ENCODE measurements at regions not wholly inside any gene's neighbourhood (a gene's known extent, or its start where the extent isn't known, plus 50 kb on each side); places are given as distances from the start of the nearest gene placed in this dataset.

DNA sequence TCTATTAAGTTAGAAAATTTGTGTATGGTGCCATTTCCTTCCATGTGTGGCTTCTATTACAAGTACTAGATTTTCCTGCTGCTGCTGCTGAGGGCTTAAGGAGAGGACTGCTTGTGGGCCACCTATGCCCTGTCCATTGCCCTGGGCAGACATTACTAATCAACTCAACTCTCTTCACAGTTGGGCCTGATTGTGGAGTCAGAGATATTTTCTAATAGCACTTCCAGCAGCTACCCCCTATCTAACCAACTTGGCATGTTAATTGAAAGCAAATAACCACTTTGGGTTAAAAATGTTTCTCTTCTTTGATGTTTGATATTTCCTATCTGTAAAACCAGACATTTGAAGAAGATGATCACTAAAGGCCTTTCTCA is 242.0 kb downstream of the EDEM1 start:
- DNase-seq, result no peak

DNA sequence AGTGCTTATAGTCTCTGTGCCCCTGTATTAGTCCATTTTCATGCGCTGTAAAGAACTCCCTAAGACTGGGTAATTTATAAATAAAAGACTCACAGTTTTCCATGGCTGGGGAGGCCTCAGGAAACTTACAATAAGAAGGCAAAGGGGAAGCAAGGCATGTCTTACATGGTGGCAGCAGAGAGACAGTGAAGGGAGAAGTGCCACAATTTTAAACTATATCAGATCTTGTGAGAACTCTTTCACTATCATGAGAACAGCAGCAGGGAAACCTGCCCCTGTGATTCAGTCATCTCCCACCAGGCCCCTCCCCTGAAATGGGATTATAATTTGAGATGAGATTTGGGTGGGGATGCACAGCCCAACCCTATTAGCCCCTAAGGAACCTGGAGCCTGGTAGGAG is 243.2 kb downstream of the EDEM1 start:
- no peak for DNase-seq

DNA sequence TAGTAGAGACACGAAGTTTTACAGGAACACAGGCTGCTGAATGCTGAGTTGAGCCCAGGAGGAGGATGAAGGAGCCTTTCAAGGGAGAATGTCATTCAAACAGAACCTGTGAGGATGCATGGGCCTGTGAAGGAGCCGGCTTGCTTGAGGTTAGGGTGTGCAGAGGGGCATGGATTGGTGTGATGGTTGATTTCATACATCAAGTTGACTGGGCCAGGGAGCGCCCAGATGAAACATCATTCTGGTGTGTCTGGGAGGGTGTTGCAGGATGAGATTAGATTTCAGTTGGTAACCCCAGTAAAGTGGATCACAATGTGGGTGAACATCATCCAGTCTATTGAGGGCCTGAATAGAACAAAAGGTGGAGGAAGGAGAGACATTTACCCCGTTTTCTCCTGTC is 243.6 kb downstream of the EDEM1 start:
- no peak for DNase-seq

DNA sequence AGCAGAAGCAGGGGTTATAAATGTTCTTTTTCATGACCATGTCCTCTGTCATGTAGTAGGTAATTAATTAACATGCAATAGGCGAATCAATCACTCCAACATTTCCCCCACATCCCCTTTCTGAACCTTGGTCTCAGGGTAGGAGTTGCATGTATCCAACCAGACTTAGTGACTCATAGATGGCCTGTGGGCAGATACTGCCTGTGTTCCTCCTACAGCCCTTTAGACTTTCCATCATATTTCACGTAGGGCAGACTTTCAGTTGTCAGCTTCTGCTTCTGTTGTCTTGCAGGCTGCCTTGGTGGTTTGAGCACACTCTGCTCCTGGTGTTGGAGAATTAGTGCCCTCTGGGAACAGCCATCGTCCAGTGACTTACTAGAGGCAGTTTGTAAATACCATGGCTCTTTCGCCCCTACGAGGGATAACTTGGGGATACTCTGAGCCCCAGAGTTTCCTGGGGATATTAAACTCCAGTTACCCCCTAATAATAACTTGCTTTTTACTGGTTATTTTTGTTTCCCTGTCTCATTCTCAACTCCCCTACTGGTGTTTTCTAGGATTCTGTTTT is 244.4 kb downstream of the EDEM1 start:
- DNase-seq, result no peak

DNA sequence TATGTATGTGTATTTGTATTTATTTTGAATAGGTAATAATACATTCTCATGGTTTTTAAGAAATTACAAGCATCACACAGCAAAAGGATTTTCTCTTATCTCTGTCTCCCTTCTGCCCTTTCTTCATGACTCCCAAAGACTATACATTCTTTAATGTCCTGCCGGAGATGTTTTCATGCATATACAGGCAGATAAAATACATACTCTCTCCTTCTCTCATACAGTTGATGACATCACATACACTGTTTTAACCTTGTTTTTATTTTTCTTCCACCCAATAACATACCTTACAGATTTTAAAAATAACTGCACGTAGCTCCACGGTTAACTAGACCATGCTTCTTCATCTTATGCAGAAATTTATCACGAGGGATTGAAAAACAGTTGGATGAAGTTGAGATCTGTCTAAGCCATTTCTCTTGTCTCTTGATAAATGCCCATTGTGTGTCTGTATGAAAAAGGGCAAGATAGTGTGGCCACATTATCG is 249.8 kb downstream of the EDEM1 start:
- no peak for DNase-seq

DNA sequence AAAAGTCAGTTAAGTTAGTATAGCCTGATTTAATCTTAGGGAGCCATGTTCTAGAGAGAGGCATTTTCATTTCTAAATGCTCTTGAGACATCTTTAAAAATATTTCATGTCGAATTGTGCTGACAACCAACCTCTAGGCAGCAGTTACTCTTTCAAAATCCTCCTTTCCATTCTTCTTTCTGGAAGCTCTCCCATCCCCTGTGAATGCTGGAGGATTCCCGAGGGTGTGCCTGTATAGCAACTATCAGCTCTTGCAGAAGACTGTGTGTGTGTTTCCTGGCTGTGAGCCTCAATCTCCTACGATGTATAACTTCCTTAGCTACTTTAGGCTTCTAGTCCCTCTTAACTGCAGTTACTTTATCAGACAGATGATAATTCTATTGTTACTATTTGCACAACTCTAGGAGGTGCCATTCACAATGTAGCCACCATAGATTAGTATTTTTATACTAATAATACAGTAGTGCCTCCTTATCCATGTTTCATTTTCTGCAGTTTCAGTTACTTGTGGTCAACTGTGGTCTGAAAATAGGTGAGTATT is 250.3 kb downstream of the EDEM1 start:
- no peak for DNase-seq

DNA sequence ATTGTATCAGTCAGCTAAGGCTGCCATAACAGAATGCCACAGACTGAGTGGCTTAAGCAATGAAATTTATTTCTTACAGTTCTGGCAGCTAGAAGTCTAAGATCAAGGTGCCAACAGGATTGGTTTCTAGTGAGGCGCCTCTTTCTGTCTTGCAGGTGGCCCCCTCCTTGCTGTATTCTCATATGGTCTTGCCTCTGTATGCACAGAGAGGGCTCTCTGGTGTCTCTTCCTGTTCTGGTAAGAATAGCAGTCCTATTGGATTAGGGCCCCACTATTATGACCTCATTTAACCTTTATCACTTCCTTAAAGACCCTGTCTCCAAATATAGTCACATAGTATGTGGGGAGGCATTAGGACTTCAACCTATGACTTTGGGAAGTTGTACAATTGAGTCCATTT is 253.9 kb downstream of the EDEM1 start:
- no peak for DNase-seq

DNA sequence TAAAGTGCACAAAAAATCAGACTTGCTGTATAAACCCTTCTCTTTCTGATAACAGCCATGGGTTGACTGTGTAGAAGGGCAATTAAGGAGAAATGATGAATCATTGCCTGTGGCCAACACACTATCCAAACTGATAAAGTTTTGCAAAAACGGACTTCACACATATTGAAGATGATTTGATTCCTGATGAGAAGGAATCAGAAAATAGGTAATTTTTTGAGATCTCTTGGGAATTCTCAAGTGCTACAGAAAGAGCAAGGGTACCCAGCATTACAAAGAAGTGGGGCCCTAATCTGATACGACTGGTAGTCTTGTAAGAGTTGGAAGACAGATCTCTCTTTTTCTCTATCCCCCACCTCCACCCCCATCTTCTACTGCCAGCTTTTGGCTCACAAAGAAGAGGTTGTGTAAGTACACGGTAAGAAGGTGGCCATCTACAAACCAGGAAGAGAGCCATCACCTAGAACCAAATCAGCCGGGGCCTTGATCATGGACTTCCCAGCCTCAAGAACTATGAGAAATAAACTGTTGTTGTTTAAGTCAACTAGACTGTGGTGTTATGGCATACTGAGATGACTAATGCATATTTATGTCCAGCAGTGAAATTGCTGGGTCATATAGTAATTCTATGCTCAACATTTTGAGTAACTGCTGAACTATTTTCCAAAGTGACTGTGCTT is 254.7 kb downstream of the EDEM1 start:
- no peak for DNase-seq

DNA sequence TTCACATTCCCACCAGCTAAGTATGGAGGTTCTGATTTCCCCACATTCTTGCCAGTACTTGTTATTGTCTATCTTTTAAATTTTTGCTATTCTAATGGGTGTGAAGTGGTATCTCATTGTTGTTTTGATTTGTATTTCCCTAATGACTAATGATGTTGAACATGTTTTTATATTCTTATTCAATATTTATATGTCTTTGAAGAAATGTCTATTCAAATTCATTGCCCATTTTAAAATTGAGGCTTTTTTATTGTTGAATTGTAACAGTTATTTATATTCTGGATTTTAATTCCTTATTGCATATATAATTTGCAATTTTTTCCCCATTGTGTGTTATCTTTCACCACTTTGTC is 255.3 kb downstream of the EDEM1 start:
- no peak for DNase-seq

DNA sequence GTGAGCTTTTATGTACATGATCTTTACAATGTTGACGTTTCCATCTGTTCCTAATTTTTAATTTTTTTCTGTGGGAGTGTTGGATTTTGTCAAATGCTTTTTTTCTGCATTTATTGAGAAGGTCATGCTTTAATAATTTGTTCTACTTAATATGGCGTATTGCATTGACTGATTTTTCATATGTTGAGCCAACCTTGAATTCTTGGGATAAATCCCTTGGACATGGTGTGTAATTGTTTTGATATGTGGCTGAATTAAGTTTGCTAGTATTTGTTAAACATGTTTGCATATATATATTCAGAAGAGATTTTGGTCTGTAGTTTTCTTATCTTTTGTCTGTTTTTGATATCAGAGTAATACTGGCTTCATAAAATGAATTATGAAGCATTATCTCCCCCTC is 256.7 kb downstream of the EDEM1 start:
- no peak for DNase-seq

DNA sequence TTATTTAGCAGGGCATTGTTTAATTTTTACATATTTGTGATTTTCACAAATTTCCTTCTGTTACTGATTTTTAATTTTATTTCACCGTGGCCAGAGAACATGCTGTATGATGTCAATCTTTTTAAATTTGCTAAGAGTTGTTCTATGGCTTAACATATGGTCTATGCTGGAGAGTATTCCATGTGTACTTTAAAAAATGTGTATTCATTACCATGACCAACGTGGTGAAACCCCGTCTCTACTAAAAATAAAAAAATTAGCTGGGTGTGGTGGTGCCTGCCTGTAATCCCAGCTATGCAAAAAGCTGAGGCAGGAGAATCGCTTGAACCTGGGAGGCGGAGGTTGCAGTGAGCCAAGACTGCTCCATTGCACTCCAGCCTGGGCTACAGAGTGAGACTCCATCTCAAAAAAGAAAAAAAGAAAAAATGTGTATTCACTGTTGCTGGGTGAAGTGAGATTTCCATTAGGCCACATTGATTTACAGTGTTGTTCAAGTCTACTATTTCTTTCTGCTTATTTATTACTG is 258.2 kb downstream of the EDEM1 start:
- DNase-seq, result no peak

DNA sequence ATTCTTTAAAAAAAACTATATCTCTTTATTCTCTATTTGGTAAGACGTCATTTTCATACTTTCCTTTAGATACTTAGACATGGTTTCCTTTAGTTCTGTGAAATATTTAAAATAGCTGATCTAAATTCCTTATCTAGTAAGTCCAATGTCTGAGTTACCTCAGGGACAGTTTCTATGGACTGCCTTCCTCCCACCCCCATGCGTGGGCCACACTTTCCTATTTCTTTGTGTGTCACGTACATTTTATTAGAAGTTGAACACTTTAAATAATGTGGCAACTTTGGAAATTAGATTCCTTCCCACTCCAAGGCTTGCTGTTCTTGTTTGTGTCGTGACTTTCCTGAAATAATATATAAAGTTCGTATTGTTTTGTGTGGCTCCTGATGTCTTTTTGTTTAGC is 260.7 kb downstream of the EDEM1 start:
- DNase-seq, result no peak

DNA sequence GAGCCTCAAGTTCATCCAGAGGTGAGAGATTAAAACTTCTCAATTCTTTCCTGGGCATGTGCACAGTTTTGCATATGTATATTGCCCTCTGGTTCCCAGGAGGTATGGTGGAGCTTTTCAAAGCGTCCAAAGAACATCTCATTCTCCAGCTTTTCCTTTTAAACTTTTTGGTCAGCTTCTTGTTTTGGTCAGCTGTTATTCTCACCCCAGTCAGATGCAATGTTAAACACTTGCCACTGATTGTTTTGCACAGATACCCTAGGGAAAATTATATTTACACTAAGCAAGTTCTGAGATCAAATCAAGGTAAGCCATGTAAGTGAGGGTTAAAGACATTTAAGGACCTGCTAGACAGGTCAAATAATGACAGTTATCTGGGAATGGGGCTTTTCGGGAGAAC is 261.3 kb downstream of the EDEM1 start:
- DNase-seq, result no peak

DNA sequence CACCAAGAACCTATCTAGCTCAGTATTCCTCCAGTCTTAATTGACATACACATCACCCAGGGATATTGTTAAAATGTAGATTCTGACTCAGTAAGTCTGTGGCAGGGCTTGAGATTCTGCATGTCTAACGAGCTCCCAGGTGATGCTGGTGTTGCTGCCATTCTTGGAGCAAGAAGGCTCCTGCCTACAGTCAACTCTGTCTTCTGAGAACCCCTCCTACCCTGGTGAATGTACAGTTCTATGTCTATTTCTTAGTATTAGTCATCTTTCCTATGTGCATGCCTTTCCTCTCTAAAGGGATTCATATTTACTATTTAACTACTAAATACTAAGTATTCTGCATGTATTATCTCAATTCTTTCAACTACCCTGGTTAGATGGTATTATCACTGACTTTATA is 268.7 kb downstream of the EDEM1 start:
- DNase-seq, result no peak

DNA sequence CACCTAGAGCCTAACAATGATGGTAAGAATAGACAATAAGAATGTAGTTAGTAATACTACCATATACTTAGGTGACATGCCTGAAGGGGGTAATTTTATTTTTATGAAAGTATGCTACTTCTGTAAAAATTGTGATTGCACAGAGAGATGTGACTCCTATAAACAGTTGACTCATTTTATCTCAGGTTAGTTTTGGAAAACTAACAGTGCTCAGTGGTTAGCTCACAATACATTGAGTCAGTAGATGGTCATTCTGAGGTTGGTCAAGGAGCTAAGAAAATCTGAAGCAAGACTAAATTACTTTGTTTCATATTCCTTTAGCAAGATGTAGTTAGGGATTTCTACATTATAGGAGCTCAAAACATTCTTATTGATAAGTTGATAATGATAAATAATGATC is 271.0 kb downstream of the EDEM1 start:
- no peak for DNase-seq

DNA sequence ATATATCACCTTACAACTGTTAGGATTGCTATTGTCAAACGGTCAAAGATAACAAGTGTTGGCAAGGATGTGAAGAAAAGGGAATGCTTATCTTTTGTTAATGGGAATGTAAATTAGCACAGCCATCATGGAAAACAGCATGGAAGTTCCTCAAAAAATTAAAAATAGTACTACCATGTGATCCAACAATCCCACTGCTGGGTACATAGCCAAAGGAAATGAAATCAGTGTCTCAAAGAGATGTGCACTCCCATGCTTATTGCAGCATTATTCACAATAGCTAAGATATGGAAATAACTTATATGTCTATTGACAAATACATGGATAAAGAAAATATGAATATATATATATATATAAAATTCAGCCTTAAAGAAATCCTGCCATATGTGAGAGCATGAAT is 274.6 kb downstream of the EDEM1 start:
- no peak for DNase-seq

DNA sequence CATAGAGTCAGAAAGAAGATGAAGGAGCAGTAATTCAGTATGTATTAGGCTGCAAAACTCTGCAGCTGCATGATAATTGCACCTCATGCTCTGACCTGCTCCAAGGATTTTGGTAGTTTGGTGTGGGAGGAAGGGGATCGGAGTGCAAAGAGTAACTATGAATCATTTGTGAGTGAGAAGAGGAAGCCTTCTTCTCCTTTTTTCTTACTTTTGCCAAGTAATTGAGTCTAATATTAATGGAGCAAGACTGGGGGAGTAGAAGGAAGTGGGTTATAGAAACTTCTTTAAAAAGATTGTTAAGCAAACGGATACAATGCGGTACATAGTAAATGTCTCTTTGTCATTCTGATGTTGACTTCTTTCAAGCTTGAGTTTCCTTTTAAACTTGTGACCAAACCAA is 276.5 kb downstream of the EDEM1 start:
- DNase-seq, result no peak

DNA sequence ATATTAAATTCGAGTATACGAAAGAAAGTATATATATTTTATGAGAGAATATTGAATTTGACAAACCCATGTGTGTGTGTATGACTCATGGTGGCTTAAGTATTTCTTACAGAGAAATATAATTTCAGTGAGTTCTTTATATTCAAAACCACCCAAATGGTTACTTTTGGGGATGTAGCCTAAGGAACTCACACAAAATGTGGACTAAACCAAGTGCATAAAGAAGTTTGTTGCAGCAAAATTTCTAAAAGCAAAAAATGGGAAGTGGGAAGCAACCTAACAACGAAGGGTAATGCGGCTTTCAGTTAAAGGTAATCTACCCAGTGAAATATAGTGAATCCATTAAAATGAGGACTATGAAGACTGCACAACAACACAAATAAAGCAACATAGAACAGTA is 277.1 kb downstream of the EDEM1 start:
- no peak for DNase-seq

DNA sequence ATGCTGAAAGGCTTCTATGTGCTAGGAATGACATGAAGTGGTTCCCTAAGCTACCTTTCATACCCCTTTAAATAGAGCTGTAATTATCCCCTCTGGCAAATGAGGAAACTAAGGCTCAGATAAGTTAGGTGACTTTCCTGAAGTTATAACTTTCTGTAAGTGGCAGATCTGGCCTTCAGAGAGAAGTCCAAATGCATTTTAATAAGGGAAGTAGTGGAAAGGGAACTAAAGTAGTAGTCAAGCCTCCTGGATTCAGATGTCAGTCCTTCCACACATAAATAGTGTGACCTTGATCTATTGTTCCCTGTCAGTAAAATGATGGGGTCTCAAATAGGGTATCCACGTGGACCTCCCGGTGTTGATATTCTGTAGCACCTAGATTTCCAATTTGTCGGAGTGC is 277.7 kb downstream of the EDEM1 start:
- no peak for DNase-seq

DNA sequence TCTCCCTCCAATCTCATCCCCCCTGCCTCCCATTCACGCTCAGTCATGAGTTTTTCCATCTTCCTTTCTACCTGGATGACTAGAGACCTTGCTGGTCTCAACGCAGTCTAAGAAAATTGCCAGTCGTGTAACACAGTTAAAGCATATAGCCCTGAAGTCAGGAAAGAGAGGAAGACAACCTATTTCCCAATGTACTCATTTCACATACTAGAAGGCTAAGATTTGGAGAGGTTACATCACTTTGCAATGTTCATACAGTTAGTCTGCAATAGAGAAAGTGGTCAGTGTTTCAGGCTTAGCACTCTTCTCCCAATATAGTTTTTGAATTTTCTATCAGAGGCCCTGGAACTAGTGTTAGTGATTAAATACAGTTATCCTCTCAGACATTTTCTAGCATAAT is 278.6 kb downstream of the EDEM1 start:
- no peak for DNase-seq

DNA sequence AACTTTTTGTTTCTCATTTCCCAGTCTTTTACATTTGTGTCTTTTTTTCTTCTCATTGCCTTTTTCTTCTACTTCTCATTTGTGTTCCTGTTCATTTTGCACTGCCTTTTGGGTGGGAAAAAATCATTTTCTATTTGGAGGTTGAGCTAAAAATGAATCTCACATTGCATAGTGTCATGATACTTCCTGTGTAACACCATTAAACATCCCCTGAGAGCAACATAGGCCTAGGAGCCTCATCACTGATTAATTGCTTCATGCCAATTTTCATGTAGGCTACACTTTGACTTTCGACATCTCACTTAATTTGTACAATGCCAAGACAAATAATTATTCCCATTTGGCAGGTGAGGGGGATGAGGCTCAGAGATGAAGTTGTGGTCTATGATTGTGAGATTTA is 279.2 kb downstream of the EDEM1 start:
- DNase-seq, result no peak

DNA sequence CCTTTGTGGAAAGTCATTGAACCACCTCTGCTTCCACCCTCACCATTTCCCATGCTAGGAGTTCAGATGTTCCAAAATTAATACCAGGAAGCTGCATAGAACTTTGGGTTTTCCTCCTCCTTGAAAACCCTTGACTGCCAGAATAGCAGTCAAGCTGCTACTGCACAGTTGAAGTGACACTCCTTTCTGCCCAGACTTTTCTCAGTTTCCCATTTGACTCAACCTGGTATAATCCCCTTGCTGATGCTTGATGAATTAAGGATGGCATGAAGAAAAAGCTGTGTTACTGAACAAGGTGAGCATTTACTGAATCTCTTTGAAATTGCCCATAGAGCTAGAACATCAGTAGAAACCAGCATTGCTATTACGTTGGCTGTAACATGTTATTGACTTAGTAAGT is 286.0 kb downstream of the EDEM1 start:
- DNase-seq, result no peak

DNA sequence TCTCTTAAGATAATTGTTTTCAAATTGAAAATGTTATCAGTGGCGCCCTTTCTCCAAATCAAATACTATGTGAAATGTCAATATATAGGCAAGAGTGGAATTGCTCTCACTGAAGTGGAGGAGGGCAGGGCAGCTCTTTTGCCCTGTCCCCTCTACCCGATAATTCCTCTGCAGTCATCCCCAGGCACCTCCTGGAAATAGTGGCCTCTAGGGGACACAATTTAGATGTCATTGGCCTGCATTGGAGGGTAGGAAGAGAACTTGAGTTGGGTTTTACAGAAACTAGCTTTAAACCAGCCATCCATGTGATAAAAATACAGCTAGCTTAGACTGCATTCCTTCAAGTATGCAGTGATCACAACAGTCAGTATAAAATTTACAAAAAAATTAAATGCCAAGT is 288.9 kb downstream of the EDEM1 start:
- DNase-seq, result no peak

DNA sequence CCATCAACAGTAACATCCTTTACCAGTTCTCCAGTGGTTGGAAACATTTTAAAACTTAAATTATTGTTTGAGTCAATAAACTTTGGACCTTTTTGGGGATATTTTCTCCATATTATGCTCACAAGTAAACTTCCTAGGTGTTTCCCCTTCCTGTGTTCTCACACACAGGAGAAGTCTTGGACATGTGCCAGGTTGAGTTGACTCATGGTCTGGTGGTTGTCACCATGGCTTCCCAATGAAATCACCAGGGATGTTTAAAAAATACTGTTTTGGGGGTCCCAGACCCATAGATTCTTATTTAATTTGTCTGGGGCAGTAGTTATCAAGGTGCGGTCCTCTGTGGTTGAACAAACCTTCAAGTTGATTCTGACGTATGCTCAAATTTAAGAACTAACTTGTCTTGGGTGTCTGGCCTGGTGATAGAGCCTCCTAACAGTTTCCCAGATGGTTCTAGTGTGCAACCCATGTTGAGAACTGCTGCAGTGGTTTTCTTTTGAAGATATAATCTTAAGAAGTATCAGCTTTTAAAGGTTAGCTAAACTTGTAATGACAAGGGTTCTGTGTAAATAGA is 291.8 kb downstream of the EDEM1 start:
- DNase-seq, result no peak

DNA sequence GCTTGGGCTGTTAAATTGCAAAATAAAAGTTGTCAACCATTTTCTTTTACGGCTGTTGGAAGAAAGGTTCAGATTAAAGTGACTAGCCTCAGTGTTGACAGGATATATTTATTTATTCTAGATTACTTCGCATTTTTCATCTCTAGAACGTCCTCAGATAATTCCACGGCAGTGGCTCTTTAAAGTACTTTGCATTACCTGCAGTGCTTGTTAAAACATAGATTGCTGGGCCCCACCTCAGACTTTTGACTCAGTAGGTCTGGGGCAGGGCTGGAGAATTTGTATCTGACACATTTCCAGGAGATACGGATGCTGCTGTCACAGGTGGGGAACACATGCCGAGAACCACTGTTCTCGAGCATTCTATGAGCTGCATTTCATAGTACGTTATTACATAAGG is 292.7 kb downstream of the EDEM1 start:
- DNase-seq, result no peak
